Lung (tissue), 11 donors: ENCODE measurements at regions not wholly inside any gene's neighbourhood (a gene's known extent, or its start where the extent isn't known, plus 50 kb on each side); places are given as distances from the start of the nearest gene placed in this dataset.
A peak's percentile ranks its signal among the peaks of the same experiment; 100 is the strongest.
"Not testable (repeated sequence)": the region's sequence is repeated elsewhere in the genome, so short reads cannot be mapped to it uniquely, and the experiment has no call there.

Experiments
- ATAC-seq: fragments of 200-7000 bp; cut with Tn5 transposase; one replicate; pipeline ENCODE4 v1.9.1; 2020; ENCODE audit warnings: moderate number of reproducible peaks; ENCODE audit not compliant: insufficient read depth, low FRiP score
- DNase-seq, 3 donors: peaks; one replicate each; pipeline ENCODE4 v3.0.0-alpha.2; 2013 to 2017
- H3K27ac ChIP-seq, 2 donors: one replicate each; pipeline ENCODE4 v1.5.1; 2013; ENCODE audit warnings: mild to moderate bottlenecking in 2 of 2, moderate library complexity in 2 of 2, control low read depth in 1 of 2, inconsistent platforms in 1 of 2, low read depth in 1 of 2, low read length in 1 of 2
- H3K27me3 ChIP-seq, 3 donors: one replicate each; pipeline ENCODE4 v1.5.1; 2013; ENCODE audit warnings: low read length in 2 of 3; ENCODE audit not compliant: control insufficient read depth in 3 of 3, insufficient read depth in 3 of 3
- H3K36me3 ChIP-seq, 4 donors: one replicate each; pipeline ENCODE4 v1.5.1; 2013; ENCODE audit warnings: low read length in 4 of 4, mild to moderate bottlenecking in 1 of 4, moderate library complexity in 1 of 4; ENCODE audit not compliant: control insufficient read depth in 4 of 4, insufficient read depth in 4 of 4
- H3K4me1 ChIP-seq, 5 donors: one replicate each; pipeline ENCODE4 v1.5.1; 2013; ENCODE audit warnings: low read length in 5 of 5, mild to moderate bottlenecking in 2 of 5, moderate library complexity in 1 of 5; ENCODE audit not compliant: control insufficient read depth in 5 of 5, insufficient read depth in 5 of 5
- H3K4me3 ChIP-seq: one replicate; pipeline ENCODE4 v1.5.1; 2013; ENCODE audit warnings: mild to moderate bottlenecking, control low read depth, moderate library complexity
- H3K9ac ChIP-seq, 2 donors: one replicate each; pipeline ENCODE4 v1.5.1; 2013; ENCODE audit warnings: low read length in 2 of 2, control low read depth in 1 of 2; ENCODE audit not compliant: insufficient read depth in 1 of 2
- H3K9me3 ChIP-seq, 4 donors: one replicate each; pipeline ENCODE4 v1.5.1; 2013; ENCODE audit warnings: low read length in 3 of 4, mild to moderate bottlenecking in 1 of 4, moderate library complexity in 1 of 4; ENCODE audit not compliant: control insufficient read depth in 4 of 4, insufficient read depth in 3 of 4
- WGBS, 2 donors: extraction: QIAGEN DNeasy Blood & Tissue Kit; methylation state at CpG; one replicate each; pipeline ENCODE4 v1.1.7; 2013; 5-methylcytosine and 5-hydroxymethylcytosine counted together
- TF ChIP-seq, protein P1 (sequence below): IDR thresholded peaks from 2 replicates; pipeline ENCODE4 v1.5.1; 2012; ENCODE audit warnings: mild to moderate bottlenecking; ENCODE audit errors: control extremely low read depth, extremely low read depth
- donor health status: control.
- donor health status: control.
- donor health status: Bipolar disorder and iron deficiency.
- donor health status: healthy.
- donor health status: DM: yes; HTN: yes; CAD: no.

DNA sequence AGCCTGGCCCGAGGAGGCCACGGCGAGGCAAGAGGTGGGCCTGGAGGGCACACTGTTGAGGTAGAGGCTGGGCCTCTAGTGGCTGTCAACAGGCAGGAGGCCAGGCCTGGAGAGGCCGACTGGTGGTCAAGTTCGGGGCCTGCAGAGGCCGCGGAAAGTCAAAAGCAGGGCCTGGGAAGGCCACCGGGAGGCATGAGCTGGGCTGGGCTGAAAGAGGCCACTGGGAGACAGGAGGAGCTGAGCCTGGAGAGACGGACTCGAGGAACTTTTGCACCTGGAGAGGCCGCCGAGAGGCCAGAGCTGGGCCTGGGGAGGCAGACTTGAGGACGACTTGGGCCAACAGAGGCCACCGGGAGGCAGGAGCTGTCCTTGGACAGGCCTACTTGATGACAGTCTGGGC, 321.2 kb downstream of the ZNF479 start:
- Histone ChIP-seq H3K4me1 (no peaks in the 10 kb centered on the region), H3K27me3 (no peaks in the 10 kb centered on the region), H3K9ac (no peak overlapping the region), H3K9me3 (peaks cover 0 to 28% (median 0%) of the 10 kb centered on the region in 4 donors), H3K4me3 (no peak overlapping the region), H3K36me3 (no peaks in the 10 kb centered on the region), H3K27ac (no peak overlapping the region)
- DNase-seq (no peak), ATAC-seq (no peak)
- TF ChIP-seq, protein P1, sequence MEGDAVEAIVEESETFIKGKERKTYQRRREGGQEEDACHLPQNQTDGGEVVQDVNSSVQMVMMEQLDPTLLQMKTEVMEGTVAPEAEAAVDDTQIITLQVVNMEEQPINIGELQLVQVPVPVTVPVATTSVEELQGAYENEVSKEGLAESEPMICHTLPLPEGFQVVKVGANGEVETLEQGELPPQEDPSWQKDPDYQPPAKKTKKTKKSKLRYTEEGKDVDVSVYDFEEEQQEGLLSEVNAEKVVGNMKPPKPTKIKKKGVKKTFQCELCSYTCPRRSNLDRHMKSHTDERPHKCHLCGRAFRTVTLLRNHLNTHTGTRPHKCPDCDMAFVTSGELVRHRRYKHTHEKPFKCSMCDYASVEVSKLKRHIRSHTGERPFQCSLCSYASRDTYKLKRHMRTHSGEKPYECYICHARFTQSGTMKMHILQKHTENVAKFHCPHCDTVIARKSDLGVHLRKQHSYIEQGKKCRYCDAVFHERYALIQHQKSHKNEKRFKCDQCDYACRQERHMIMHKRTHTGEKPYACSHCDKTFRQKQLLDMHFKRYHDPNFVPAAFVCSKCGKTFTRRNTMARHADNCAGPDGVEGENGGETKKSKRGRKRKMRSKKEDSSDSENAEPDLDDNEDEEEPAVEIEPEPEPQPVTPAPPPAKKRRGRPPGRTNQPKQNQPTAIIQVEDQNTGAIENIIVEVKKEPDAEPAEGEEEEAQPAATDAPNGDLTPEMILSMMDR = no peak
- WGBS, 2 donors = 94 to 100% methylated on average over 2 to 14 of the region's 14 CpGs

DNA sequence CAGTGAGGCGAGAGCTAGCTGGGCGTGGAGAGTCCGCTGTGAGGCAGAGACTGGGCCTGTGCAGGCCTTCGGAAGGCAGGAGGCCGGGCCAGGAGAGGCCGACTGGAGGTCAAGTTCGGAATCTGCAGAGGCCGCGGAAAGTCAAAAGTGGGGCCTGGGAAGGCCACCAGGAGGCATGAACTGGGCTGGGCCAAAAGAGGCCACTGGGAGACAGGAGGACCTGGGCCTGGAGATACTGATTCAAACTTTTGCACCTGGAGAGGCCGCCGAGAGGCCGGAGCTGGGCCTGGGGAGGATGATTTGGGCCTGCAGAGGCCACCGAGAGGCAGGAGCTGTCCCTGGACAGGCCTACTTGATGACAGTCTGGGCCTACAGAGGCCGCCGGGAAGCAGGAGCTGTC, 321.8 kb downstream of the ZNF479 start:
- Histone ChIP-seq H3K9ac (no peak overlapping the region), H3K4me3 (no peak overlapping the region), H3K36me3 (no peaks in the 10 kb centered on the region), H3K27ac (no peak overlapping the region), H3K9me3 (peaks cover 0 to 27% (median 0%) of the 10 kb centered on the region in 4 donors), H3K27me3 (no peaks in the 10 kb centered on the region), H3K4me1 (no peaks in the 10 kb centered on the region)
- TF ChIP-seq, protein P1 = no peak
- DNase-seq (no peak), ATAC-seq (no peak)
- 86 to 92% methylated on average over 15 of the region's 15 CpGs for WGBS, 2 donors

DNA sequence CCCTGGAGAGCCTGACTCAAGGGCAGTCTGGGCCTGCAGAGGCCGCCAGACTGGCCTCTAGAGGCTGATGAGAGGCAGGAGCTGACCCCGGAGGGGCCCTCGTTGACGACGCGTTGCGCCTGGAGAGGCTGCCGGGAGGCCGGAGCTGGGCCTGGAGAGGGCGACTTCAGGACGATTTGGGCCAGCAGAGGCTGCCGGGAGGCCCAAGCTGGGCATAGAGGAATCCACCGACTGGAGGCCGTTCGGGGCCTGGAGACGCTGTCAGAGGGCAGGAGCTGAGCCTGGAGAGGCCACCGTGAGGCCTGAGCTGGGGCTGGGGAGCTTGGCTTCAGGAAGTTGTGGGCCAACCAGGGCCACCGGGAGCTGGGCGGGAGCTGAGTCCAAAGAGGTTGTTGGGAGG, 322.5 kb downstream of the ZNF479 start:
- not testable (repeated sequence) for H3K27ac ChIP-seq, H3K9ac ChIP-seq, H3K36me3 ChIP-seq, ATAC-seq, H3K4me3 ChIP-seq, H3K27me3 ChIP-seq, DNase-seq, H3K4me1 ChIP-seq
- peaks cover 0 to 24% (median 0%) of the 10 kb centered on the region in 4 donors for H3K9me3 ChIP-seq
- 91 to 92% methylated on average over 17 to 19 of the region's 19 CpGs for WGBS, 2 donors

DNA sequence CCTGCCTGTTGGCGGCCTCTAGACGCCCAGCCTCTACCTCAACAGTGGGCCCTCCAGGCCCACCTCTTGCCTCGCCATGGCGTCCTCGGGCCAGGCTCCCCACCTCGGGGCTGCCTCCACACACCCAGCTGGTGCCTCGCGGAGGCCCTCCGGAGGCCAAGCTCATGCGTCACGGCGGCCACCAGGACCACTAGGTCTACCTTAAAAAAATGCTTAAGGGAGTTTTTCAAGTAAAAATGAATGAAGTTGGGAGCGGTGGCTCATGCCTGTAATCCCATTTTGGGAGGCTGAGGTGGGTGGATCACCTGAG, 327.5 kb downstream of the ZNF479 start:
- peaks cover 0 to 18% (median 0%) of the 10 kb centered on the region in 4 donors for H3K9me3 ChIP-seq
- H3K27ac ChIP-seq, H3K36me3 ChIP-seq, H3K4me1 ChIP-seq, H3K27me3 ChIP-seq, ATAC-seq, H3K4me3 ChIP-seq, DNase-seq, H3K9ac ChIP-seq: not testable (repeated sequence)
- WGBS, 2 donors = 81 to 88% methylated on average over 6 to 13 of the region's 13 CpGs

DNA sequence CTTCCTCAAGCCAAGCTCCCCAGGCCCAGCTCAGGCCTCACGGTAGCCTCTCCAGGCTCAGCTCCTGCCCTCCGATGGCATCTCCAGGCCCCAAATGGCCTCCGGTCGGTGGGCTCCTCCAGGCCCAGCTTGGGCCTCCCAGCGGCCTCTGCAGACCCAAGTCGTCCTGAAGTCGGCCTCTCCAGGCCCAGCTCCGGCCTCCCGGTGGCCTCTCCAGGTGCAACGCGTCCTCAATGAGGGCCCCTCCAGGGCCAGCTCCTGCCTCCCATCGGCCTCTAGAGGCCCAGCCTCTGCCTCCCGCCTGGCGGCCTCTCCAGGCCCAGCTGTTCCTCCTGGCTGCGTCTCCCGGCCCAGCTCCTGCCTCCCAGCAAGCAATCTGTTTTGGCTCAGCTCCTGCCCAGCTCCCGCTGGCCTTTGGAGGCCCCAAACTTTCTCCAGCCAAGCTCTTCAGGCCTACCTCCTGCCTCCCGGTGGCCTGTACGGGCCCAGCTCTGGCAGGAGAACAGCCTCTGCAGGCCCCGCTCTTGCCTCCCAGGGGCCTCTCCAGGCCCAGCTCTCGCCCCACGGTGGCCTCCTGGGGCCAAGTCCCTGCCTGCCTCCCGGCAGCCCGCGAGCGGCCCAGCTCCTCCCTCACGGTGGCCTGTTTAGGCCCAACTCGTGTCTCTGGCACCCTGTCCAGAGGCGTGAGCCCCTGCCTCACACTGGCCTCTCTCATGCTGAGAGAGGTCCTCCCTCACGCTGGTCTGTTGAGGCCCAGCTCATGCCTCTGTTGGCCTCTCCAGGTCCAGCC, 328.1 kb downstream of the ZNF479 start:
- not testable (repeated sequence) for H3K9ac ChIP-seq, H3K27me3 ChIP-seq, H3K4me3 ChIP-seq, H3K36me3 ChIP-seq, ATAC-seq, H3K27ac ChIP-seq, H3K4me1 ChIP-seq, DNase-seq
- WGBS, 2 donors = 80 to 89% methylated on average over 23 to 30 of the region's 30 CpGs
- peaks cover 0 to 15% (median 0%) of the 10 kb centered on the region in 4 donors for H3K9me3 ChIP-seq

DNA sequence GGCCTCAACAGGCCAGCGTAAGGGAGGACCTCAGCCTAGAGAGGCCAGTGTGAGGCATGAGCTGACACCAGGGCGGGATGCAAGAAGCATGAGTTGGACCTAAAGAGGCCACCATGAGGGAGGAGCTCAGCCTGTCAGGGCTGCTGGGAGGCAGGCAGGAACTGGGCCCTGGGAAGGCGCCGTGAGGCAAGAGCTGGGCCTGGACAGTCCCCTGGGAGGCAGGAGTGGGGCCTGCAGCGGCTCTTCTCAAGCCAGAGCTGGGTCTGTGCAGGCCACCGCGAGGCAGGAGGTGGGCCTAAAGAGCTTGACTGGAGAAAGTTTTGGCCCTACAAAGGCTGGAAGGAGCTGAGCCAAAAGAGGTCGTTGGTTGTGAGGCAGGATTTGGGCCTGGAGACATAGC, 328.9 kb downstream of the ZNF479 start:
- 80 to 83% methylated on average over 8 of the region's 8 CpGs for WGBS, 2 donors
- not testable (repeated sequence) for DNase-seq, H3K27ac ChIP-seq, H3K4me3 ChIP-seq, H3K36me3 ChIP-seq, H3K9ac ChIP-seq, H3K4me1 ChIP-seq, H3K27me3 ChIP-seq, ATAC-seq
- peaks cover 0 to 15% (median 0%) of the 10 kb centered on the region in 4 donors for H3K9me3 ChIP-seq

DNA sequence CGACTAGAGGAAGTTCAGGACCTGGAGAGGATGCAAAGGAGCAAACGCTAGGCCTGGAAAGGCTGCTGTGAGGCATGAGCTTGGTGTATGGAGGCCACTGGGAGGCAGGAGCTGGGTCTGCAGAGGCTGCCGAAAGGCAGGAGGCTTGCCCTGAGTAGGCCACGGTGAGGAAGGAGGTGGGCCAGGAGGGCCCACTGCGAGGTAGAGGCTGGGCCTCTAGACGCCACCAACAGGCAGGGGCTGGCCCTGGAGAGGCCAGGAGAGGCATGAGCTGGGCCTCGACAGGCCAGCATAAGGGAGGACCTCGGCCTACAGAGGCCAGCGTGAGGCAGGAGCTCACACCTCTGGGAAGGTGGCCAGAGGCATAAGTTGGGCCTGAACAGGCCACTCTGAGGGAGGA, 330.0 kb downstream of the ZNF479 start:
- H3K4me3 ChIP-seq, H3K4me1 ChIP-seq, H3K36me3 ChIP-seq, DNase-seq, H3K9ac ChIP-seq, H3K27ac ChIP-seq, H3K27me3 ChIP-seq: not testable (repeated sequence)
- peaks cover 0 to 15% (median 0%) of the 10 kb centered on the region in 4 donors for H3K9me3 ChIP-seq
- ATAC-seq = peak; percentile 11
- 70 to 85% methylated on average over 2 of the region's 9 CpGs for WGBS, 2 donors
